ENCODE measurements at regions not wholly inside any gene's neighbourhood (a gene's known extent, or its start where the extent isn't known, plus 50 kb on each side); places are given as distances from the start of the nearest gene placed in this dataset.

DNA sequence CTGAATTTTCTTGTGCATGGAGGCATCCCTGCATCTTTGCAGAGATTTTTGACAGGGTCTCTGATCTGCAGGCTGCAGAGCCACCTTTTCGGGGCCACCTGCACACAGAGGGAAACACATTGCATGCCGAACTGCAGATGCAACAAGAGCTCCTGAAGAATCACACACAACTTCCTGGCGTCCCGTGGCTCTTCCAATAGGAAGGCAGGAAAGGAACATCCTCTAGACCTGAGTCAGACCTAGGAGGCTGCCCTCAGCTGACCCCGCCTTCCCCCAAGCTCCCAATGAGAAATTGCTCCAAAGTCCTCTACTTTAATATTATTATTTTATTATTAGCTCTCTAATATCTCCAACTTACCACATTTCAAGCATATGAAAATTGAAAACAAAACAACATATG, 213.2 kb upstream of the ARRDC4 start:
- FAIRE-seq = no peak

DNA sequence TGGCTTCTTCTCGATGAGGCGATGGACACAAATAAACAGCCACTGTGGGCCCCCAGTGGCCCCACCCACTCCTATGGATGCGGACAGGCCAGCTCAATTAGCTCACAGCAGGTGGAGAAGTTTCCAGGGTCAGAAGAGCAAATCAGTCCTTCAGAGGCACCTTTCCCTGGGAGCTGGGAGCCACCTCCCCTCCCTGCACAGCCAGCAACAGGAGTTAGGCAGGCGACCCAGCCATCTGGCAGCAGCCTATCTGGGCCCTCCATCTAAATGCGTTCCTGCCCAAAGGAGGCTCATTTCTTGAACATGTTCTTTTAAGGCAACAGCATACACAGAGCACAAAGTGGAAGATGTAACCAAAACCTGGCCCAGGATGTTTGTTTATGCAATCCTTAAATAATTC, 211.9 kb upstream of the ARRDC4 start:
- no peak for TF ChIP-seq POLR2A (IDR thresholded peaks at IDR 0.05; ENCODE audit: low read depth, low read length)
- FAIRE-seq (no peak), DNase-seq (ENCODE audit: insufficient read length, low spot score) (no peak)

More for the DNA sequence above, 213.2 kb upstream of the ARRDC4 start:
- no peak for DNase-seq (ENCODE audit: insufficient read length, low spot score)
- no peak for TF ChIP-seq POLR2A (IDR thresholded peaks at IDR 0.05; ENCODE audit: low read depth, low read length)

DNA sequence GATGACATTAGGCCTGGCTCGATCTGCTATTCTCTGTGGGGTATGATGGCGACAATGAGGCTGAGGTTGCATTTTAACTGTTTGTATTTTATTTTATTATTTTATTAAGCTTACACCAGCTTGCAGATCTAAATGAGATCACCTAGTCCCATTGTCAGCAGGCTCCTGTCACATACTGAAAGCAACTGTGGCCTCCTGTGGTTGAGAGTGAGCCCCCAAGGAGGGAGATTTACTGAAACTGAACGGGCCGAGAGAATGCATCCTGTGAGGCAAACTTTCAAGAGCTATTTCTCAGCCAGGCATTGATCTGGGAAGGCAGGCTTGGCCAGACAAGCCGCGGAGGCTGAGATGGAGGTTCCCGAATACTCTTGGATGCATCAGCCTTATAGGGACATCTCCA, 210.4 kb upstream of the ARRDC4 start:
- no peak for FAIRE-seq
- TF ChIP-seq POLR2A (IDR thresholded peaks at IDR 0.05; ENCODE audit: low read depth, low read length) = no peak
- DNase-seq (ENCODE audit: insufficient read length, low spot score) = no peak

DNA sequence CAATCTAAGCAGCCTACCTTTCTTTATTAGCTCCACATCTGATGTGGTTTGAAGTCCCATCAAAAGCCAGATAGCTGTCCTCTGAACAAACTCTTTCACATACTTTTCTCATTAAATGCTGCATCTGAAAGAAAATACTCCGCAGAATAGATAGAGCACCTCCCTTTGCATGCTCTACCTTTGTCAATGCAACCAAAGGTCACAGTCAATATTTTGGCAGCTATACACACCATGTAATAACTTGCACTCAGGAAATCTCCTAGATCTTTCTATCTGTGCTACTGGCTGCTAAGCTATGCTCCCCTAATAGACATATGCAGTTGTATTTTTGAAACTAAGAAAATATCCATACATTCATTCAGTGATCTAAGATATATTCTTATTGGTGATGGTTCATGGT, 204.8 kb upstream of the ARRDC4 start:
- TF ChIP-seq POLR2A (IDR thresholded peaks at IDR 0.05; ENCODE audit: low read depth, low read length) = no peak
- DNase-seq (ENCODE audit: insufficient read length, low spot score) (no peak), FAIRE-seq (no peak)

DNA sequence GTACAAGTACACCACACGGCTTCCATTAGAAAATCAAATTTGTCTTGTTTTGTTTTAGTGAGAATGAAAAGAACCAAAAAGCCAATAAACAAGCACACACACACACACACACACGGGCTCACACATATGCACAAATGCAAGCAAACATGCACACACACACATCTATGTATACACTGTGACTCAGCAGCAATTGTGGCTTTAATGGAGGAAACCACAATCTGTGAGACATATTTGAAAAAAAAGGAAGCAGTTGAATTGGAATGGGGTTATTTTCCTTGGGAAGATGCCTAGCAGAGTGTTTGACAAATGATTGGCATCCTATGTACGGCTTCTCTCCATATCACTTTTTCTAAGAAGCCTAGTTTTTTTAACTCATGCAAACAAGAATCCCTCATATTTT, 201.1 kb upstream of the ARRDC4 start:
- FAIRE-seq (no peak), DNase-seq (ENCODE audit: insufficient read length, low spot score) (no peak)
- TF ChIP-seq POLR2A (IDR thresholded peaks at IDR 0.05; ENCODE audit: low read depth, low read length) = no peak

DNA sequence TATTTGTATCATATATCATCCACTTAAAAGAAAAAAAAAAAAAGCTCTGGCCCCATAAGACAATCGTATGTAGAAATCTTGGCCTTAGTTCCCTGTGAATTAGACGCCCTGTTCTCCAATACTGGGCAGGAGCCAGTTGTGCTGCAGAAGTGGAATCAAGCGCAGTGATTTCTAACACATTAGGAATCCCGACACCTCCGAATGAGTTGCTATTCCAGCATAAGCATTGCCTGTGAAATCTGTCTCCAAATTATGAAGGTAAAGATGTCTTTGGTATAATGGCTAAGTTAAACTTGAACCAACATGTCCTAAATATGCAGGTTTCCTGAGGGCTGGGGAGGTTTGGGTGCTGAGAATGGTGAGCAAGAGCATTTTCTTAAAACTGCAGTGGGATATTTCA, 199.4 kb upstream of the ARRDC4 start:
- FAIRE-seq (no peak), DNase-seq (ENCODE audit: insufficient read length, low spot score) (no peak)
- no peak for TF ChIP-seq POLR2A (IDR thresholded peaks at IDR 0.05; ENCODE audit: low read depth, low read length)

DNA sequence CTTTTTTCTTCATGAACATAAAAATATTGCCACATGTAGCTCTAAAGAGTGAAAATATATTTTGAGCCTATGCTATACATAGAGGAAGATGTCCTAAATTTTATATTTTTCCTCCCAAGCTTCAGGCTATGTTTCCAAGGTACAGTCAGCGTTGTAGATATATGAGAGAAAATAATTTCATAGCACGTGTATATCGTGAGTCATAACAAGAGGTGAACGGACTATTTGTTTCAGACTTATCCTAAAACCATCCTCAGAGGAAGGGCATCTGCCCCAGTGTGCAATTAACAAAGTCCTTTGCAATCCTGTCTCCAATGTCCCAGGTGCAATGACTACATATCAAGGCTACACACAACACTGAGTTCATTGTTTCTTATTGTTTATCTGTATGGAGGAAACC, 177.3 kb upstream of the ARRDC4 start:
- FAIRE-seq = no peak
- DNase-seq (ENCODE audit: insufficient read length, low spot score) = no peak
- no peak for TF ChIP-seq POLR2A (IDR thresholded peaks at IDR 0.05; ENCODE audit: low read depth, low read length)

DNA sequence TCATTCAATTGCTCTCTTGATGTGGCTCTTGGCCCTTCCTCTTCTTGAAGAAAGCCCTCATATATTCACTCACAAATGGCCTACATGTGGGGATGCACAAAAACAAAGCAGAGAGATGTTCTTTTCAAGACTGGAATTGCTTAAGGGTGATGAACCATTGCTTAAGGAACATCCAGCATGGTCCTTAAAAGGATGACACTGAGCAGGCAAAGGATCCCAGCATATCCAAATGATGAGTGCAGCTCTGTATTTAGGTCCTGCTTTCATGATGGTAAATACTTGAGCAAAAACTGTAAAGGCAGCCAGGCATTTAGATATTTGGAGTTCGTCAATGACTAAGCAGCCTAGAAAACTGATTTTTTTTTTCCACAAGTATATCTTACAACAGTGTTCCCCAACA, 173.8 kb upstream of the ARRDC4 start:
- FAIRE-seq (no peak), DNase-seq (ENCODE audit: insufficient read length, low spot score) (no peak)
- TF ChIP-seq POLR2A (IDR thresholded peaks at IDR 0.05; ENCODE audit: low read depth, low read length) = no peak

DNA sequence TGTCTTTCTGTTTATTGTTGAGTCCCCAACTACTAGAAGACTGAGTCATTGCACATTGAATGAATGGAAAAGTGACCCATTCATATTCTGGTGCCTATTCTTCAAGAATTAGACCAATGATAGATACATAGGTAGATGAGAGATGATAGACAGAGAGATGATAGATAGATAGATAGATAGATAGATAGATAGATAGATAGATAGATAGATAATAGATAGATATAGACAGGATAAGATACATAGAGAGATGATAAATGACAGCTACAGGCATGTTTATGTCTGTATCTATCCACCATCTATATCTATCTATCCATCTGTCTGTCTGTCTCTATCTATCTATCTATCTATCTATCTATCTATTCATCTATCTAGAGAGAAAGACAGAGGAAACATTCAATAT, 170.3 kb upstream of the ARRDC4 start:
- FAIRE-seq (no peak), DNase-seq (ENCODE audit: insufficient read length, low spot score) (no peak)
- no peak for TF ChIP-seq POLR2A (IDR thresholded peaks at IDR 0.05; ENCODE audit: low read depth, low read length)

DNA sequence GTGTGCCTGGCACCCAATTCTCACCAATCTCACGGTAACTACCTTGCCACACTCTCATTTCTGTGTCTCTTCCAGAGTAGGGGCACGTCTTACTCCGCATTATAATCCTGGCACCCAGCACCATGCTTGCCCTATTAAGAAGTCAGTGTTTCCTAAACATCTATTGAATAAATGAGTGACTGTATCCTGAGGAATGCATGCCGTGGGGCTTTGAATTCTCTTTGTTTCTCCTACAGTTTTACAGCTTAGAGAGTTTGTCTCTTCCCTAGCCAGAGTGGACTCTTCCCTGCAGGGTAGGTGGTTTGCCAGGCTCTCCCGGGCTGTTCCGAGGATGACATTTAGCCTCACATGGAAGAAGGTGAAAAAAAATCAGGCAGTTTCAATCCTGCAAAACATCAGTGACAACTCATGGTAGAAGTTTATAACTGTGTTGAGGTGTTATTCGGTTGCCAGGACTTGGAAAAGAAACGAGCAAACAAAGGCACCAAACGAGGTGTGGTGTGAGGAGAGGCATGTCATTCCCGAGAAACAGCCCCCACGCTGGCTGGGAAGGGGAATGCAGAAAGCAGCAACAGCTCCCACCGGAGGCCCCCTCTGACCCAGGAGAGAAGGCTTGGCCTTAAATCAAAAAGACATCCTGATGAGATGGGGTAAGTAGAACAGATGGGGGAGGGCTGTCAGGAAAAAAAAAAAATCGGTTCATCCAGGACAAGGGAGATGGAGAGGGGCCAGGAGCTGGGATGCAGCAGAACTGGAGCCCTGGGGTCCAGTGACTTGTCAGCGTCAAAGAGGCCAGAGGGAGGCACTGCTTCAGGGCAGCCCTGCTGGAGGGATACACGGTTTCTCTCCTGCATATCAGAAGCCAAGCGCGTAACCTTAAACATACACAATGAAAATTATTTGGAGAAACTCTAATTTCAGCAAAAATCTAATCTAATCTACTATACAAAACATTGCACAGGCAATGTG, 168.4 kb upstream of the ARRDC4 start:
- DNase-seq (ENCODE audit: insufficient read length, low spot score) = no peak
- TF ChIP-seq POLR2A (IDR thresholded peaks at IDR 0.05; ENCODE audit: low read depth, low read length) = no peak
- FAIRE-seq = no peak

DNA sequence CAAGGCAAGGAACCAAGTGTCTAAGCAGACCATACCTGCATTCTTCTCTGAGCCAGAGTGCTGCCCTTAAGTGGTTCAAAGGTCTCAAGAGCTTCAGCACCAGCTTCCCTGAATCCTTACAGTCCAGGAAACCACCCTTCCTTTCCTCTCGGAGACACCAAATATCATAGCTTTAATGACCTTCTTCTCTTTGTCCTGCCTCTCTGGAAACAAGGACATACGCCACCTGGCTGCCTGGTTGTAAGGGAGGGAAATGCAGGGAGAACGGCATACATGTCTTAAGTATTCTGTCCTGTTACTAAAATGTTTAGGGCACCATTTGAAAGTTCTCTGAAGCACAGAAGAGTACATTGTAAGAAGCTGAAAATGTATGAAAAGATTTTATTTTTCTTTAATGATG, 155.6 kb upstream of the ARRDC4 start:
- DNase-seq (ENCODE audit: insufficient read length, low spot score) (no peak), FAIRE-seq (no peak)
- TF ChIP-seq POLR2A (IDR thresholded peaks at IDR 0.05; ENCODE audit: low read depth, low read length) = no peak

DNA sequence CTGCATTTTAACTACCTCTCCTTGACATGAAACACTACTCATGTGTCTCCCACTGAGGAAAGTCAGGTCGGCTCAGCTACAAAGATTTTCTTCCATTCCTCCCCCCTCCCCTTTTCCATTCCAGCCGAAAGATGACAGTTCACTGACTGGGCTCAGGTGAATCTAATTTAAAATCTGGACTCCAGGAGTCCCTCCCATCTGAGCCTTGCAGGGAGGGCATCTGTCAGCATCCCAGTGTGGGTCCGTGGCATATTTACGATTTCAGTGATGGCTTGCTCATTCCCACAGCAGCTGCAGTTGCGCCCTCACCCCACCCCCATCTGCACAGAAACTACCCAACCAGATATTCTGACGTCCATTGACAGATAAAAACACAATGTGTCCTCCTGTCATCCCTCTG, 153.7 kb upstream of the ARRDC4 start:
- no peak for FAIRE-seq
- no peak for TF ChIP-seq POLR2A (IDR thresholded peaks at IDR 0.05; ENCODE audit: low read depth, low read length)
- no peak for DNase-seq (ENCODE audit: insufficient read length, low spot score)

DNA sequence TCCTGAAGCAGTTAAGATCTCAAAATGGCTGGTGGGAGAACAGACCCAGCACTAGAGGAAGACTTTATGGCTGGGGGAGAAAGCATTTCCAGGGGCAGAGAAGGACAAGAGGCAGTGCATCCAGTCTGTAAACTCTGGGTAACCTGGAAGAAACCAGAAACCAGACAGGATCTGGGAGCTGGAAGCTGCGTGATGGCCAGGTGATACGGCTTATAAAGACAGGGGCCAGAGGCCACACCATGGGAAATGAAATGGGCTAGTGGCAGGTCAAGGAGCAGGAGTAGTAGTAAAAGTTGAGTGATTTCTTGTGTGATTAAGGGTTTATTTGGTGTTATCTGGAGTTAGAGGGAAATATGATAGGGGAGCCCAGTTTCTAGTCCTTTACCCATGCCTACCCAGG, 144.7 kb upstream of the ARRDC4 start:
- DNase-seq (ENCODE audit: insufficient read length, low spot score) = no peak
- TF ChIP-seq POLR2A (IDR thresholded peaks at IDR 0.05; ENCODE audit: low read depth, low read length) = no peak
- FAIRE-seq = no peak

DNA sequence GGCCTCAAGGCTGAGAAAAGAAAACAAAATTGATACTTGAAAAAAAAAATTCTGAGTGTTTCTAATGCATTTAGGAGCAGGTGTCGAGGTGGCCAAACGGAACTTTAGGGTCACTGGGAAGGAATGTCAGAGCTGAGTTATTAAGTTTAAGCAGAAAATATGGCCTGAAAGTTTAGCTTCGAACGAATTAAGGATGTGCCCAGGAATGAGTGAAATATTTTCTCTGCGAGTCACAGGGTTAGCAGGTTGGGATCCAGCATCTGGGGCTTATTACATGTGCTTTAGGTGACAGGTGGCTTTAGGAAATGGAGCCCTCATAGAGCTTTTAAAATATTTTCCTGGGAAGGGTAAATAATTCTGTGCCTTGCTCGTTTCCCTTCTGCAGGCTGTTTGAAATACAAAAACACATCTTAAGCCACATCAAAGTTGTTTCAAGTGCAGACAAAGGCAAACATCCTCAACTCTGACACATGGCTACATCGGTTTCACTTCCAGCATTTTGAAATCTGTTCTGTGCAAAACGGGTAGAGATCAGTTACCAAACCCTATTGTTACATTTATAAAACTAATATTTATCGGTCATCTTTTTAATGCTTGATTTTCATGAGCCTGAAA, 143.1 kb upstream of the ARRDC4 start:
- DNase-seq (ENCODE audit: insufficient read length, low spot score) (no peak), FAIRE-seq (no peak)
- TF ChIP-seq POLR2A (IDR thresholded peaks at IDR 0.05; ENCODE audit: low read depth, low read length) = no peak

DNA sequence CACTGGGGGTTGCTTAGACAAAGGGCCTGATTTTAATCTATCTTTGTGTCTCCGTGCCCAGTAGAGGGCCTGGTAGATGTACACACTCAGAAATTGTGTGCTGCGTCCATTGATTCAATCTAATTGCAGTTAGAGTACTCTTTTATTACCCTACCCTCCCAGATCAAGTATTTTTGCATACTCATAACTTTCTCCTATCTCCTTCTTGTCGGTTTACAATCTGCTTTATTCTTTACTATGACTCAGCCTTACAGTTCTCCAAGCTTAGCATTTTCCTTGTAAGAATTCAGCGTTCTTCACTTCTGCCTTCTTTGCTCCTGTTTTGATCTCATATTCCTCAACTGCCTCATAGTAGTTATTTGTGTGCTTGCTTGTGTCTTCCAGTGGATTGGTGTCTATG, 124.5 kb upstream of the ARRDC4 start:
- FAIRE-seq (no peak), DNase-seq (ENCODE audit: insufficient read length, low spot score) (no peak)
- TF ChIP-seq POLR2A (IDR thresholded peaks at IDR 0.05; ENCODE audit: low read depth, low read length) = no peak

All from H54 (cell line).